DMS 273 (cell line): ENCODE measurements at regions not wholly inside any gene's neighbourhood (a gene's known extent, or its start where the extent isn't known, plus 50 kb on each side); places are given as distances from the start of the nearest gene placed in this dataset.

Experiments
- DNase-seq: peaks from one replicate; lab custom pipeline; 2025; ENCODE audit not compliant: unreplicated experiment; lab: John Stamatoyannopoulos, UW

GRCh38 chr4:111115881-111116280 is 493.0 kb upstream of the PITX2 start:
- no peak for DNase-seq

DNA sequence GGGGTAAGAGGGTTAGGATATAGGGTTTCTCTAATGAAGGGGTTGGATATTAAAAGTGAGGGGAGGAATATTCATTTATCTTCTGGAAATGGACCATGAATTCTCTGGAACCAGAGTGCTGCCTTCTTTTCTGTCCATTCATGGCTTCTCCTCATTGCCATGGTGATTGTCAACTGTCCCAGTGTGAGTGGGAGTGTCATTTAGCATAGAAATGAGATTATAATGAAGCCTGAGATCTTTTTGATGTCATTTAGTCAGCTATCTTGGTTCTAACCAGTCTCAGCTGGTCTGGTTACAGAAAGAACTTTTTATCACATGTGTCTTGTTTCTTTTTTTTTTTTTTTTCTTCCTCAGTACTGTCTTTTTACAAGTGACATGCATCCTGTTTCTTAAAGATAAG is 497.3 kb upstream of the PITX2 start:
- DNase-seq, result no peak

GRCh38 chr4:111126340-111126739 is 503.5 kb upstream of the PITX2 start:
- no peak for DNase-seq

DNA sequence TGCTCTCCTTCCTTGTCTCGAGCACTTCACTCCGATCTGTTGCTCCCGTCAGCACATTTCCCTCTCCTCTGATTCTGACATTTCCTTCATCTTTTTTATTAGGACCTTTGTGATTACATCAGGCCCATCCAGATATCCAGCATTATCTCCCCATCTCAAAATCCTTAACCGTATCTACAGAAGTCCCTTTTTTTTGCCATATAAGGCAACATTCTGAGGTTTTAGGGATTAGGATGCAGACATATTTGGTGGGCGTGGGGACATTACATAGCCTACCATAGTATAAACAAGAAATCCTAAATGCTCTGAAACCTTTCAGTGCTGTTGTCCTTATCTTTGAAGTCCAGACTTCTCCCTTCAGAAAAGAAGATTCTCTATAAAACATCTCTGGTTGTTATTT is 505.0 kb upstream of the PITX2 start:
- DNase-seq, result no peak

DNA sequence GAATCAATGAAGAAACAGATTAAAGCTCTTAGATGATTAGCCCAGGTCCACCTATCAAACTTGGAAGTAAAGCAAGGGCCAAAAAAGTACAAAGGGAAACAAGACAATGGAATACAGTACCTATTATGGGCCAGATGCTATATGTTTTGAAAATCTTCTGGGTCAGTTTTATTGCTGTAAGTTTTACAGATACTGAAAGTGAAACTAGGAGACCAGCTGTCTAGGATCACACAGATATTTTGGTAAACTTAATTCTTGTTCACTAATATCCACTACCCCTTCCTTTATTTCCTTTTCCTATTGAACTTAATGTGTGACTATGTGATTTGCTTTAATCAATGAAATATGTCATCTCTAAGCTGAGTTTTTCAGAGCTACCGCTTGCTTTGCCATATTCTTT is 505.4 kb upstream of the PITX2 start:
- DNase-seq, result no peak

DNA sequence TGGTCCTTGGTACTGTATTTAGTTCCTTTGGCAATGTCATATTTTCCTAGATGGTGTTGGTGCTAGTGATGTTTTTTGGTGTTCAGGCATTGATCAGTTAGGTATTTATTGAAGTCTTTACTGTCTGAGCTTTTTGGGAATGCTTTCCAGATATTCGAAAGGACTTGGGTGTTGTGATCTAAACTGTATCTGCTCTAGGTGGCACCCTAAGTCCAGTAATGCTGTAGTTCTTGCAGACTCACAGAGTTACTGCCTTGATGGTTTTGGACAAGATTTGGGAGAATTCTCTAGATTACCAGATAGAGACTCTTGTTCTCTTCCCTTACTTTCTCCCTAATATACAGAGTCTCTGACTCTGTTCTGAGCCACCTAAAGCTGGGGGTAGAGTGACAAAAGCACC is 513.6 kb upstream of the PITX2 start:
- DNase-seq, result peak; percentile 0

DNA sequence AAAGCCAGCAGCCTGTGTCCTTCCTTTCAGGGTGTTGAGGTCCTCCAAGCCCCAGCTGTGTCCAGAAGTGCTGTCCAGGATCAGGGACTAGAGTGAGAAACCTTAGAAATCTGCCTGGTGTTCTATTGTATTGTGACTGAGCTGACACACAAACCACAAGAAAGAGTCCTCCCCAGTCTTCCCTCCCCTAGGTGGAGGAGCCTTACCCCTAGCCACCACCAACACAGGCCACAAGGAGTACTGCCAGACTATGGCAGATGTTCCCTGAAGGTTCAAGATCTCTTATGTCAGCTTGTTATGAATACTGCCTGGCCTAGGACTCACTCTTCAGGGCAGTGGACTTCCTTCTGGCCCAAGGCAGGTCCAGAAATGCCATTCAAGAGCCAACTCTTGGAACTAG is 514.1 kb upstream of the PITX2 start:
- DNase-seq, result no peak

DNA sequence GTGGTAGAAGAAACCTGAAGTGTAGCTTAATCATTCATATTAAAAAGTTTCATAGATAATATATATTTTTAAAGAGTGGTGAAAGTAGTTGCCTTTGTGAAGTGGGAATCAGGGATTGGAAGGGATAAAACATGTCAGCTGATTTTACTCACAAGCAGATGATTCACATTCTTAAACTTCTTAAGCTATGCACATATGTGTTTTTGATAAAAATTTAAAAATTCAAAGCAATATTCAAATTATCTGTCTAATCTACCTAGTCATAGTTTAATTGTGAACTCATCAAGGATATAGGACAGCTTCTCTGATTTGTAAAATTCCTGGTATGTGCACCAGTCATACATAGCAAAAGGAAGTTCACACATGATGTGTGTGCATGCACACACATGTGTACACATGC is 520.6 kb upstream of the PITX2 start:
- no peak for DNase-seq

DNA sequence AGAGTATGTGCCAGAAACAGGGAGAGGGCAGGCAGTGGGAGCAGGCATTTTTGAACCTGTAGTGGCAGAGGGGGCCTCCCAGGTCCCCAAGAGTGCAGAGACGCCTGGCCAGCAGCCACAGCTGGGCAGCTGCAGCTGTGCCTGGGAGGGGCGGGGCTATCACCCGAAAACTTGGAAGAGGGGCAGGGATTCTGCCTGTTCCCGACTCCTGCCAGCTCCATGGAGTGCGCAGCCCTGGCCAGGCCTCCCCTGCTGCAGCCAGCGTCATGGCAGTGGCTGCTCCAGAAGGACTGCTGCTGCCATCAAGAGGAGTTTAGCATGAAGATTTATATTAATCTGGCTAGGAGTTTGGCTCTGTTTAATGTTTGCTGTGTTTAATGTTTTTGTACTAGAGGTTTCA is 532.1 kb upstream of the PITX2 start:
- DNase-seq, result no peak

DNA sequence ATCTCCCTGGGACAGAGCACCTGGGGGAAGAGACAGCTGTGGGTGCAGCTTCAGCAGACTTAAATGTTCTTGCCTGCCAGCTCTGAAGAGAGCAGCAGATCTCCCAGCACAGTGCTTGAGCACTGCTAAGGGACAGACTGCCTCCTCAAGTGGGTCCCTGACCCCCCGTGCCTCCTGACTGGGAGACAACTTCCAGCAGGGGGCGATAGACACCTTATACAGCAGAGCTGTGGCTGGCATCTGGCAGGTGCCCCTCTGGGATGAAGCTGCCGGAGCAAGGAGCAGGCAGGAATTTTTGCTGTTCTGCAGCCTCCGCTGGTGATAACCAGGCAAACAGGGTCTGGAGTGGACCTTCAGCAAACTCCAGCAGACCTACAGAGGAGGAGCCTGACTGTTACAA is 541.7 kb upstream of the PITX2 start:
- DNase-seq, result peak; percentile 56

DNA sequence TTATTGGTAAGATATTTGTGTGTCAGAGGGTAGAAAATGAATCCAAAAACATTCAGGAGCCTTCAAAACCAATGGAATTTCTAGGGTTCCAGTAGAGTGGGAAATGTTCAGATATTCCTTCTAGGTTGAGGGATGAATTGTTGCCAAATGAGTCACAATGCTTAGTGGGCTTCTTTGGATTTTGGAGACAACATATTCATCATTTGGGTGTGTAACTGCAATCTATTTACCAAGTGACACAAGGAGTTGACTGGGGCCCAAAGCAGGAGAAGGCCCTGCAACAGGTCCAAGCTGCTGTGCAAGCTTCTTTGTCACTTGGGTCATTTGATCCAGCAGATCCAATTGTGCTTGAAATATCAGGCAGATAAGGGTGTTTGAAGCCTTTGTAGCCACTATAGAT is 551.5 kb upstream of the PITX2 start:
- no peak for DNase-seq

- no peak for DNase-seq
These were observed 555.4 kb upstream of the PITX2 start for GRCh38 chr4:111178231-111178630.

DNA sequence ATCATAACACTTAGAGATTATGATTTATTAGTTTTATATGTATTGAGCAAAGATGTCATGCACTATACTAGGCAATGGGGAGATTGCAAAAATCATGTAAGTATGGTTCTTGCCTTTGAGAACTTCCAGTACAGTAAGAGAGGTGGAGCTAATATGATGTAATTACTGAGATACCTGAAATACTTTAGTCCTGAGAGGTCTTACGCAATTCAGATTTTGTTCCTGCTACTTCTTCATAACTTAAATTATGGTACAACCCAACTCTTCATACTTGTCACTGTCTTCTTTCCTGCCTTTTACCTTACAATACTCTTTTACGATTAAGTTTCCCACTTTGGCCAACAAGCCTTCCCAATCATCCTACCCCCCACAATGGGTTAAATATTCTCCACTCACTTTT is 564.2 kb upstream of the PITX2 start:
- DNase-seq, result no peak

DNA sequence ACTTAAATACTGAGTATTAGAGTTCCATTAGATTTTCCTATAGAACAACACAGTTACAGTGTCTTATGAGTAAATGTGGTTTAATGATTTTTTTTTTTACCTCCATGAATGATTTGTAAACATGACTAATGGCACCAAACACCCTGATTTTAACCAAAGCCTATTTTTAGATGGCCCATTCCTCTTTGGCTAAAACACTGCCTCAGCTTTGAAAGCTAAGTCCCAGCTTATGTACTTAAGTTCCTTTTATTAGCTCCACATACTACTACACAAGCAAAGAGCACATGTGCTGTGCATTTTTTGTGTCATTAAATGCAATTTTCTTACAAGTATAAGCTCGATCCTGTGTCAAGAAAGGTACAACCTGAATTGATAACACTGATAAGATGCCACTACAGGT is 575.6 kb upstream of the PITX2 start:
- no peak for DNase-seq

DNA sequence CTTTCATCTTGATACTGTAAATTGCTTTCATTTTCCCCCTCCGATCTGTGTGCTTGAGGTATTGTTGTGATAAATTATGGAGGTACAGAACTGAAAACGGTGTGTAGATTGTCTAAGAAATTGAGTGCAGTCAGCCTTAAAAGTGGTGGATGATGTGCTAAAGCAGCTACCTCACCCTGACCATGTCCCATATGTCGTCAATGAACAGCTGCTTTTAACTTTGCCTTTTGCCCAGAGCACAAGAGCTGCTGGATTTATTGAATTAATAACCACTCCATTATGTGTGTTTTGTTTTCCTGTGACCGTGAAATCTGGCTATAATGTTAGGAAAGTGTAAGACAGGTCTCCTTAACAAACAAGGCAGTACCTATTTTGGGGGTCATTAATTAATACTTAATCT is 581.9 kb upstream of the PITX2 start:
- no peak for DNase-seq

DNA sequence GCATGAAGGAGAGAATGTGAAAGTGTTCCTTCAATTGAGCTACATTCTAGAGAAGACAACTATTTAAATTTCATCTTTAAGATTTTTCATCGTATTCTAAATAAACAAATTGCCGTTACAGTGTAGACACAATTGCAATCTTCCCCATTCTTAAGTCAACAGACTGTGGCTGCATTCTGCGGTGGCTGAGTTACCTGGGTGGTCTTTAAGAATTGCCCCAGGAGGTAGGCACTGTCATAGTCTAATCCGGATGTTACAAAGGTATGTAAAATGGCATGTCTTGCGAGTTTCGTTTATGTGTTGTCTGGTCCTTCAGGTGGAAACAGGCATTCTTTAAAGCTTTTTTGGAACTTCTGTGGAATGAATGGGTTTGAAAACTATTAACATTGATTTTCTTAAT is 586.1 kb upstream of the PITX2 start:
- DNase-seq, result no peak

- DNase-seq, result no peak
These were observed 586.8 kb upstream of the PITX2 start for GRCh38 chr4:111209706-111210105.

DNA sequence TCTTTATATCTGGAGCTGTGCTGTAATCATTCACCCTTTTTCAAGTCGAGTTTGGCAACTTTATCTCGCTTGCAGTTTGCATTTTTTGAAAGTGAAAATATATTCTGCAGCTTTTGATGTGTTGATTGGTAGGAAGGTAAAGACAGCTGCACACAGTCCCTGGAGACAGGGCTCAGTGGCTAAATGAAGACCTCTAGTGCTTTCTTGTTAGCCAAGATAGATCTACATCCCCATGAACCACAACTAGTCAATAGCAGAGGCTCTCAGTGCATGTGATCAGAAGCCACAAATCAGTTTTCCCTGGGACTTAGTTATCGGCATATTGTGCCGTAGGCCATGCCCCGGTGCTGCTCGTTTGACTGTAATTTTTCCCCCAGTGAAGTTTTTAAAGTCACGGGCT is 587.7 kb upstream of the PITX2 start:
- DNase-seq, result no peak

DNA sequence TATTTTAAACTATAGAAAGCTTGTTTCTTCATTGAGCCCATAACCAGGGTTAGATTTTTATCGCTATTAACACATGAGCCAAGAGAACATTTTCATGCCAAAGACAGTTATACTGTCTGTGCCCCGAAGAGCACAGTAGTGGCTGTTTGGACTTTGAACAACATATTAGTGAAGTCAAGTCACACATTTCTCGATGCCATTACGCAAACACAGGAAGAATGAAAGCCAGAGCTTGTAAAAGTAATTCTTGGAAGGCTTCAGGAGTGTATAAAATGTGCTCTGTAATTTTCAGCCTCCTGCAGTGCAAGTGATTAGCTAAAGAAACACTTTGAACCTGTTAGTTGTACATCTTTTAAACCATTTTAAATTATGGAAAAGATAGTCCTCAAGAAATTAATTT is 590.7 kb upstream of the PITX2 start:
- DNase-seq, result no peak

DNA sequence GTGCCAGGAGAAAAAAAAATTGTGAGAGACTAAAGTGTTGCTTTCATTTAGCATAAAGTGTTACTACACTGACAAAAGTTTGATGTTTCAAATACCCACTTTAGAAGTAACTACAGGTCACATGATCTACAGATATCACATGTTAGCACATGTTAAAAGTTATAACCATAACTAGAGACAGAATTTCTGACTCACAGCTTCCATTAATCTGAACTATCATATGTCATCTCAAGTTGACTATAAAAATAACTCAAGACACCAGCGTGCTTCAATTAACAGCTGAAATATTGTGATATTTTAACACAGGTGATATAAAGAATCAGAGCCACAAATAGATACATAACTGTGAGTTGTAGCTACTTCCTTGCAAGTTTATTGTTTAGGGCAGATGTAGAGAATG is 591.5 kb upstream of the PITX2 start:
- no peak for DNase-seq

DNA sequence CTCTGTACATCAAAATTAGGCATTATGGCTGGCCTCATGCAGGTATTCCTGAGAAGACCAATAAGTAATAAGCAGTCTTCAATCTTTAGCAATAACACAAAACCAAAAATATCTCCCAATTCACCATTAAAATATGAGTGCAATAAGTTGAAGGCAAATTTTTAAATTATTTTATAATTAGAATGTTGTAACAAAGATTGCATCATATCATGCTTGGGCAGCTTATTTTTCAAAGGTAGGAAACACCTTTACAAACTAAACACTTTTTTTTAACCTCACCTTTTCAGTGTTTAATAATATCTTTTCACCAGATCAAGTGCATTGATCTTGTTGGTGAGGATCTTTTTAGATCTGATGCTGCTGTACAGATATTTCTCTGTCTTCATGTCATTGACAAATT is 592.9 kb upstream of the PITX2 start:
- no peak for DNase-seq

- DNase-seq, result no peak
These were observed 593.9 kb upstream of the PITX2 start for GRCh38 chr4:111216791-111217190.

- DNase-seq, result no peak
These were observed 598.5 kb upstream of the PITX2 start for GRCh38 chr4:111221371-111221770.

- no peak for DNase-seq
These were observed 605.5 kb upstream of the PITX2 start for GRCh38 chr4:111228396-111228795.
